Posterior vena cava (tissue), 2 donors: ENCODE measurements at regions not wholly inside any gene's neighbourhood (a gene's known extent, or its start where the extent isn't known, plus 50 kb on each side); places are given as distances from the start of the nearest gene placed in this dataset.

ENCODE experiments used
- DNase-seq: peaks from one replicate; pipeline ENCODE4 v3.0.0-alpha.2; 2020; ENCODE audit warnings: low spot score
- intact Hi-C, 2 donors: fragments of 100-400 bp; cut with DNase I; formaldehyde crosslinking; loops; one replicate each; pipeline versions ENCODE4 v1.14.1 to v1.14.2; 2022 to 2023
- donor health status: DM: yes; HTN: yes; CAD: no.
- donor health status: DM: yes; HTN: yes; CAD: no.

- intact Hi-C loops: no loop called here
- no peak for DNase-seq
These were observed 279.7 kb upstream of the SOX5 start for GRCh38 chr12:24229031-24229700.

DNA sequence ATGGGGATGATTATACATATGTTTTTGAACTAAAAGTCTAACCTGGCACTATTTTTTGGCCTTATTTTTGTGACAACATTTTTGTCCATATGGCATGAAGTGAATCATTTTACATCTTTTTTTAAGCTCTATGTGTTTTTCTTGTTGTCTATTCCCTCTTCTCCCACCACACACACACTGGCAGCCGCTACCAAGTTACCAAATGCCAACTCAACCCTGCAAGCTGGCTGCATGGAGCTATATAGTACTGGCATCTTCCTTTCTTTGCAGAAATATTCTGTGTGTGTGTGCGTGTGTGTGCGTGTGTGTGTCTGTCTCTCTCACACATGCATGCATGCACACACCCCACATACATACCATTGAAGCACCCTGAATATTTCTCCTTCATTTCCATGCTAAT lies 278.9 kb upstream of the SOX5 start:
- intact Hi-C loops: no loop called here
- no peak for DNase-seq

DNA sequence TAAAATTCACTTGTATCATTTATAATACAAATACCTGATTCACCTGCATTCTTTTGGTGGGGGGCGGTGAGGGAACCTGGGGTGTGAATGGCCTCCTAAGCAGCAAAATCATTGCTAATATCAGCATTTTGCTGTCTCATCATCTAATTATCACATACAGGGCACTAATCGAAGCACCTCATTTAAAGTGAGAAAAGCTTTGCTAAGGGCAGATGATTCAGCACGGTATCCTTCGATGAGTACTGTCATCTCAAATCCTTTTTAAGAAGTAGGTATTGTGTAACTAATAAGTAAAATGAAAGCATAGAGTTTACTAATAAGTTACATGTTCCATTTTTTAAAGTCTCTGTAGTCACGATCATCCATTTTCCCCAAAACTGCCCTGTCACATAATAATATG lies 278.1 kb upstream of the SOX5 start:
- intact Hi-C loops: no loop called here
- DNase-seq: no peak

- DNase-seq: no peak
- intact Hi-C loops: no loop called here
These were observed 277.4 kb upstream of the SOX5 start for GRCh38 chr12:24226745-24227350.

GRCh38 chr12:24224401-24224800 lies 274.9 kb upstream of the SOX5 start:
- intact Hi-C loops: no loop called here
- no peak for DNase-seq

GRCh38 chr12:24223926-24224325 lies 274.5 kb upstream of the SOX5 start:
- no peak for DNase-seq
- intact Hi-C loops: no loop called here

DNA sequence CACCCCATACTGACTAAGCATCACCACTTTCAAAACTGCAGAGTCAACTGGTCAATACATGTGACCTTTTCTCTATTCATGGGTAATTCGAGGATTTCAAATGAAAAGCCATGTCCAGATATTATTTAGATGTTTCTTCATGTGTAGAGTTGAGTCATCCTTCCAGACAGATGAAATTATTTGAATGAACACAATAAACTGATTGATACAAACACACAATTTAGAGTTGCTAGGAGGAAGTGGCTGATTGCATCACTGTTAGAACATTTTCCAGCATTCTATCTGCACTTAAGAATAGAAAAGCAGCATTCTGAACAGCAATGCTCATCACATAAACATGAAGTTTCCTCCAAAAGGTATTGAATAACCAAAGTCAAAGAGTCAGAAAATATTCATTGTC lies 273.5 kb upstream of the SOX5 start:
- intact Hi-C loops: no loop called here
- DNase-seq: no peak

DNA sequence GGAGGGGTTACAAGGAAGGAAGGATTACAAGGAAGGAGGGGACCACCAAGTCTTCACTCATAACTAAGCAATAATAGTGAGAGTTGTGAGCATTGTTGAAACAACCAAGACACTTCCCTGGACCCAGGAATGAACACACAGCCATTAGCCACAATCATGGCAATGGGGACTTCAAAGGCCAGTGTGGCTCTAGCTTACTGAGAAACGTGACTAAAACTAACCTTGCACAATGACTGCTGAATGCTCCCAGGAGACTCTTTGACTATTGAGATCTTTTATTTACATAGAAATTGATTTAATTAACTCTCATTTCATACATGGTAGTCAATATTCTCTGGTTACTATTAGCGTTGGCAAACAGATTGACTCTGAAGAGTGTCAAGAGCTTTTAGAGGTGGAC lies 263.0 kb upstream of the SOX5 start:
- DNase-seq: no peak
- intact Hi-C loops: no loop called here

GRCh38 chr12:24206621-24207020 lies 257.2 kb upstream of the SOX5 start:
- intact Hi-C loops: no loop called here

DNA sequence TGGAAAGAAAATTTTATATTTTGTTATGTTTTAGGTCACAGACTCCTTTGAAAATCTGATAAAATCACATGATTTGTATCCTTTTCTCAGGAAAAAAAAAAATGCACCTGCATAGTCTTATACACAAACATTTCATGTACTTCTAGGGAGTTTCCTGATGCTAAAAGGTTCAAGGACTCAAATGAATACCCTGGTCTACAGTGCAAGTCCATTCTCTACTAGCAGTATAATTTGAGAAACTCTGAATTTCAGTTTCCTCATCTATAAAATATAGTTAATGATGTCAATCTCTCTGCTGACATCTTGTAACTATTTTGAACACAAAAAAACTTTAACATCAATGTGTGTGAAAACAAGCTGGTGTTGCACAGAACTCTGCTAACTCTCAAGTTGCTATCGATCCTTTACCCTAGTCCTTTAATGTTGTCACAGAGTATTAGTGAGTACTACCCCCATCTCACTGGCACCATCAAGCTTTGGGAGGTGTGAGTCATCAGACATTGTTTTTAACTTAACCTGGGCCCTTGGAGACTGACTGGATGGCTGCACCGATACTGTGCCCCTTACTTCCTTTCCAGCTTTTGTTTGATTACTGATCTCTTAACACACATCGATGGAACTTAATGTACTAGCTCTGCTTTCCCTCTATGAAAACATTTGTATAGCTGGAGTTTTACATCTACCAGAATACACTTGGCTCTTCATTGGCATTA lies 251.9 kb upstream of the SOX5 start:
- intact Hi-C loops: no loop called here
- DNase-seq: no peak

More at GRCh38 chr12:24206621-24207020, 257.2 kb upstream of the SOX5 start:
- no peak for DNase-seq

DNA sequence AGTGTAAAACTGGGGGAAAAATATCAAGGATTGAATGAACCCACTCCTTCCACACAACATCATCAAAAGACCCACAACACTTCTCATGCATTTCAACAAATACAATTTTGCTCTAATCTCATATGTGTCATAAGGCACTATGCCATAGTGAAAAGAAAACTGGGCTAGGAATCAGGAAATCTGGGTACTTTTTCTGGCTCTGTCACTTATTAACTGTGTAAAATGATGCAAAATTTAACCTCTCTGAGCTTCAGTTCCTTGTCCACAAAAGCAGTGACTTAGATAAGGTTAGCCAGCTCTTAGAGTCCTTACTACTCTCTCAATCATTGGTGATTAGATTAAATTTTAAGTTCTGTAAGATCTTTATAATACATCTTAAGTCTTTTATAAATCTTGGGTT lies 250.5 kb upstream of the SOX5 start:
- intact Hi-C loops: no loop called here
- no peak for DNase-seq

DNA sequence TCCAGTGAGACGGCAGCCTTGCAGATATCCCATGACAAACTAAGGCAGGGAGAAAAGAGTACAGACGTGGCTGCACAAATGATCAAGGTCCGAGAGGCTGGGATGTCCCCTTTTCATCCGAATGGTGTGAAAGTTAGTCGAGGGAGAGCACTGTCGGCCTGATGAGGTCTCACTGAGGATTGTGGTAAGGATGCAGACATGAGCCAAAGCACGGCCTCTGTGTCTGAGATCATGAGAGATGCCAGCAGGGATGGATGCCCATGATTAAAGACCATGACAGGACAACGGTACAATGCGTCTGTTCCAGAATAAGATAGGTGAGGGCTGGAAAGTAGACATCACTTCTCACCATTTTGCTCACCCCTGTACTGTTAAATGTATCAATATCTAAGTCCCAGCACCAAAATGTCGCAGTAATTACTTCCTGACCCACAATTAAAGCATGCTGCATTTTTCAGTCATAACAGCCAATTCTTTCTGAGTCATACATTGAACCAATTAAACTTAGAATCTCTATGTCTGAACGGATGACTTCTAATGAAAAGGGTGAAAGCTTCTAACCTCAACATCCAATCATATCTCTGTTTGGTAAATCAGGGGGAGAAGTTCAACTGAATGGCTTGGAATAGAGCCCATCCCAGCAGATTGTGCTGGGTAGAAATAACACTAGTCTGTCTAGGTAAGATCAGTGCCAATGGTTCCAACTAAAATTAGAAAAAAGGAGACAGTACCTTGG lies 249.6 kb upstream of the SOX5 start:
- intact Hi-C loops: no loop called here
- no peak for DNase-seq

- no peak for DNase-seq
- intact Hi-C loops: no loop called here
These were observed 248.6 kb upstream of the SOX5 start for GRCh38 chr12:24198070-24198469.

DNA sequence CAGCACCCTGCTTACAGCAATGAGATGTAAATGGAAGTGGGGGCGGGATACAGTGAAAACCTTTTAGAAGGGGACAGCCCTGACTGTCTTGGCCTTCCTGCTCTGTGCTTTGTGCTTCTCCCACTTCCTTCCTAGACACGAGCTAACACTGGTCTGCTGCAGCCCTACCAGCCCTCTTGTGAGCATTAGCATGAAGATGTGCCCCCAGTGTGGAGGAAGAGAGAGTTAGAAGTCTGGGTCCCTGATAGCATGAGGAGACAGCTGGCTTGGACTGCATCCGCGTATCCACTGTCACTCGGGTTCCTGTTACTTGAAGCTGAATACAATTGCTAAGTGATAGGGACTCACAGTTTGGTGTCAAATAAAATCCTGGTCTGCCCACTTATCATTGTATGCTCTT lies 248.1 kb upstream of the SOX5 start:
- DNase-seq: no peak

DNA sequence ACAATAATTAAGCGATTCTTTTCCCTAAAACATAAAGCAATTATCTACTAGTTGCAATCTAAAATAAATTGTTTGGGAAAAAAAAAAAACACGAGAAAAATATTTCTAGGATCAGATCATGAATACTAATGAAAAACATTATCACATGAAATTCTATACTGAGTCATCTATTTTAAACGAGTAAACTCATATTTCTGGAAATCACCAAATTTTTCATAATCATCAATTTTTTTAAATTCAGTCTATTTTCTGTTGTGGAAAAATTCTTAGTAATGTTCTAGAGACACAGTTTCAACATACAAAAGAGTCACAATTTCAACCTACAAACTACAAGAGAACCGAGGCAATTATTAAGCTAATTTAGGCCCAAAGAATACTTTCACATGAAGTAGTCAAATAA lies 245.6 kb upstream of the SOX5 start:
- intact Hi-C loops: no loop called here
- no peak for DNase-seq

More for the DNA sequence above, 248.1 kb upstream of the SOX5 start:
- intact Hi-C loops: no loop called here

DNA sequence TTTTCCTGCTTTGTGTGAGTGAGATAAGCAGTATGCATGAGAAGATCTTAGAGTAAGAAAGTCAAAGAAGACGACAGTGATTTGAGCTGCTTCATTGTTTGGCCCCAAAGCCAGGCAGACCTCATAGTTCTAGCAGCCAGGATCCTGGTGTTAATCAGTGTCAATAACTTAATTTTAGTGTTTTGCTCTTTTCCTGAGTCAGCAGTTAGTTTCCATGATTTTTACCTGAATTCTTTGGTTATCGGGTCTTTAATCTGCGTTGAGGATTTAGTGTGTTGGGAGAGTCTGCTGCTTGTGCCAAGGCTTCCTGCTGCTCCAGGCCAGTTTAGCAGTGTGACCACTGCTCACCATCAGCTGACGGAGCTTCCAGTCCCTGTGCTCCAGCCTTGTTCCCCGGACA lies 241.6 kb upstream of the SOX5 start:
- DNase-seq: no peak
- intact Hi-C loops: no loop called here

GRCh38 chr12:24185782-24186181 lies 236.3 kb upstream of the SOX5 start:
- DNase-seq: no peak
- intact Hi-C loops: no loop called here

- intact Hi-C loops: no loop called here
- DNase-seq: no peak
These were observed 228.4 kb upstream of the SOX5 start for GRCh38 chr12:24177889-24178288.

- intact Hi-C loops: no loop called here
- DNase-seq: no peak
These were observed 226.5 kb upstream of the SOX5 start for GRCh38 chr12:24175929-24176328.

DNA sequence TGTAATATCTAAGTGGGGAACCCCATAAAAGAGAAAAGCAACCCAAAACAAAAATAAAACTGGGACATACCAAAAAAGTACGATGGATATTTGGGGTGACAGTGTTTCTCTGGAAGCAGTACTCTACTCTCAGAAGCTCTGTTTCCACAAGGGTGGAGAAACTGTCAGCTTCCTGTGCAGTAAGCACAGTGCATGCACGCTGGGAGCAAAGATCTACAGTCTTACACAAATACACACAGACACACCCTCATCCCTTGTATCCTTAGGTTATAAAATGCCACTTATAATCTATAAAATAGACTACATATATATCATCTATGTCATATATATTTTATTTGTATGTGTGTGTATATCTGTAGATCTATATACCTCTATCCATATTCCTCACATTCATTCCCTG lies 225.8 kb upstream of the SOX5 start:
- intact Hi-C loops: no loop called here
- no peak for DNase-seq
